SK-N-SH treated with all-trans-retinoic acid at 6 μM for 48 hours (cell line): ENCODE measurements at regions not wholly inside any gene's neighbourhood (a gene's known extent, or its start where the extent isn't known, plus 50 kb on each side); places are given as distances from the start of the nearest gene placed in this dataset.

Experiments
- ZFP30 ChIP-seq: fragments of 450-650 bp; formaldehyde crosslinking; IDR thresholded peaks from 2 replicates; pipeline ENCODE4 v1.5.0; 2022; ENCODE audit warnings: mild to moderate bottlenecking, moderate library complexity
- ZNF565 ChIP-seq: fragments of 450-650 bp; formaldehyde crosslinking; conservative IDR thresholded peaks from 2 replicates; pipeline ENCODE4 v1.5.0; 2020; ENCODE audit warnings: low read depth, mild to moderate bottlenecking, moderate library complexity

DNA sequence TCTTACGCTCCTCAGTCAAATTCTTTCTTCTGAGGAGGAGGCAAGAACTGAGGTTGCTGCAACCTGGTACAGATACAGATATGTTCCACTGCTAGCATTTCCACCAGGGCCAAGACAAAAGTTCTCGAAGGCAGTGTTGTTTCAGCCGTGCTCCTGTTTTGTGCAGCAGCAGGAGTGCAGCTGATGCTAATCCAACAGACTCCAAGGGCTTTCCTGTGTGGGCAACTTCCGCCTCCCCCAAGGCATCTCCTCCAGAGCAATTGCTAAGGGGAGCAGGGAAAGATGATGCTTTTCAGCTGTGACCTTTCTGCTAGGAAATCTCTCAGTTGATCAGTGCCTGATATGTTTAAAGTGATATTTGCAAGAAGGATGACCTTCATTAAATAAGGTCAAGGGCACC is 52.6 kb upstream of the DAPL1 start:
- TF ChIP-seq ZNF565 (CRISPR knock-in tag) (no peak), ZFP30 (CRISPR knock-in tag) (no peak)
